ENCODE measurements at regions not wholly inside any gene's neighbourhood (a gene's known extent, or its start where the extent isn't known, plus 50 kb on each side); places are given as distances from the start of the nearest gene placed in this dataset.

GRCh38 chr4:71201057-71201456 is 137.8 kb upstream of the SLC4A4 start:
- TF ChIP-seq CTCF (IDR thresholded peaks at IDR 0.05): no peak
- no peak for TF ChIP-seq POLR2A (IDR thresholded peaks at IDR 0.05)

Measured in tibial nerve (tissue), 3 donors.